Thyroid gland (tissue), 4 donors: ENCODE measurements at regions not wholly inside any gene's neighbourhood (a gene's known extent, or its start where the extent isn't known, plus 50 kb on each side); places are given as distances from the start of the nearest gene placed in this dataset.

ENCODE experiments used
- DNase-seq, 2 donors: peaks; one replicate each; pipeline ENCODE4 v3.0.0-alpha.2; 2019
- H3K27ac ChIP-seq, 3 donors: fragments of 200-600 bp; sonication (generic); 1 replicate in 2 of 3; 2 replicates in 1 of 3; pipeline ENCODE4 v1.5.1; 2016 to 2019; ENCODE audit warnings: mild to moderate bottlenecking in 1 of 3, moderate library complexity in 1 of 3
- H3K27me3 ChIP-seq: fragments of 200-600 bp; sonication (generic); one replicate; pipeline ENCODE4 v1.5.1; 2019
- H3K36me3 ChIP-seq, 2 donors: fragments of 200-600 bp; sonication (generic); one replicate each; pipeline ENCODE4 v1.5.1; 2016 to 2019
- H3K4me1 ChIP-seq, 2 donors: fragments of 200-600 bp; sonication (generic); one replicate each; pipeline ENCODE4 v1.5.1; 2017 to 2019
- H3K4me3 ChIP-seq, 3 donors: fragments of 200-600 bp; sonication (generic); replicated peaks in 1 of 3; 1 replicate in 2 of 3; 2 replicates in 1 of 3; pipeline ENCODE4 v1.5.1; 2016; ENCODE audit warnings: mild to moderate bottlenecking in 1 of 3
- H3K9me3 ChIP-seq: fragments of 200-600 bp; sonication (generic); one replicate; pipeline ENCODE4 v1.5.1; 2017
- CTCF ChIP-seq, 6 experiments: fragments of 200-600 bp in 3 of 6; fragments of 450-650 bp in 3 of 6; sonication (generic) in 3 of 6; IDR thresholded peaks; one replicate each; pipeline ENCODE4 v1.5.1; 2016 to 2019; ENCODE audit warnings: antibody characterized with exemption in 6 of 6, mild to moderate bottlenecking in 2 of 6, inconsistent platforms in 1 of 6, moderate library complexity in 1 of 6
- POLR2A ChIP-seq, 2 donors: fragments of 450-650 bp; IDR thresholded peaks; one replicate each; pipeline ENCODE4 v1.6.1; 2017; ENCODE audit warnings: antibody characterized with exemption in 2 of 2, mild to moderate bottlenecking in 2 of 2, moderate library complexity in 1 of 2
- WGBS, 2 donors: methylation state at CpG; one replicate each; pipeline ENCODE4 v1.1.5; 2017; 5-methylcytosine and 5-hydroxymethylcytosine counted together
- intact Hi-C: fragments of 100-400 bp; cut with DNase I; formaldehyde crosslinking; loops from one replicate; pipeline ENCODE4 v1.15.1; 2023

- Histone ChIP-seq H3K9me3 (no peaks in the 10 kb centered on the region), H3K27ac (no peak overlapping the region), H3K36me3 (no peaks in the 10 kb centered on the region), H3K27me3 (no peaks in the 10 kb centered on the region), H3K4me3 (no peak overlapping the region), H3K4me1 (no peaks in the 10 kb centered on the region)
- WGBS, 2 donors = 89 to 92% methylated on average over 1 of the region's 1 CpG
- DNase-seq = no peak
- no peak for TF ChIP-seq CTCF (IDR thresholded peaks at IDR 0.05)
- TF ChIP-seq POLR2A (IDR thresholded peaks at IDR 0.05) = no peak
- intact Hi-C loops = no loop called here
These were observed 148.8 kb upstream of the EDNRA start for GRCh38 chr4:147332091-147332490.

GRCh38 chr4:147334478-147334877 lies 146.4 kb upstream of the EDNRA start:
- H3K36me3 ChIP-seq = no peaks in the 10 kb centered on the region
- no peak for DNase-seq
- no peak for TF ChIP-seq POLR2A (IDR thresholded peaks at IDR 0.05)
- no peak for TF ChIP-seq CTCF (IDR thresholded peaks at IDR 0.05)
- no peak overlapping the region for H3K27ac ChIP-seq
- intact Hi-C loops = no loop called here
- WGBS, 2 donors = 60 to 69% methylated on average over 1 of the region's 1 CpG
- H3K4me3 ChIP-seq = no peak overlapping the region
- H3K4me1 ChIP-seq = no peaks in the 10 kb centered on the region
- no peaks in the 10 kb centered on the region for H3K9me3 ChIP-seq
- H3K27me3 ChIP-seq = no peaks in the 10 kb centered on the region

- Histone ChIP-seq H3K9me3 (no peaks in the 10 kb centered on the region), H3K27me3 (no peaks in the 10 kb centered on the region), H3K27ac (no peak overlapping the region), H3K4me1 (peaks cover 3 to 4% of the 10 kb centered on the region in 2 donors), H3K4me3 (no peak overlapping the region), H3K36me3 (no peaks in the 10 kb centered on the region)
- DNase-seq = no peak
- intact Hi-C loops = no loop called here
- WGBS, 2 donors = 97 to 100% methylated on average over 1 of the region's 1 CpG
- no peak for TF ChIP-seq POLR2A (IDR thresholded peaks at IDR 0.05)
- no peak for TF ChIP-seq CTCF (IDR thresholded peaks at IDR 0.05)
These were observed 145.7 kb upstream of the EDNRA start for GRCh38 chr4:147335183-147335582.

- intact Hi-C loops = no loop called here
- TF ChIP-seq POLR2A (IDR thresholded peaks at IDR 0.05) (no peak), CTCF (IDR thresholded peaks at IDR 0.05) (no peak)
- H3K27ac ChIP-seq = no peak overlapping the region
- H3K4me3 ChIP-seq = no peak overlapping the region
- no peak for DNase-seq
- H3K9me3 ChIP-seq = no peaks in the 10 kb centered on the region
- H3K36me3 ChIP-seq = no peaks in the 10 kb centered on the region
- 74 to 75% methylated on average over 2 of the region's 2 CpGs for WGBS, 2 donors
- peaks cover 7 to 9% of the 10 kb centered on the region in 2 donors for H3K4me1 ChIP-seq
- H3K27me3 ChIP-seq = no peaks in the 10 kb centered on the region
These were observed 144.6 kb upstream of the EDNRA start for GRCh38 chr4:147336252-147336651.

- Histone ChIP-seq H3K27ac (no peak overlapping the region), H3K4me1 (peaks cover 7 to 9% of the 10 kb centered on the region in 2 donors), H3K27me3 (no peaks in the 10 kb centered on the region), H3K9me3 (no peaks in the 10 kb centered on the region), H3K4me3 (no peak overlapping the region), H3K36me3 (no peaks in the 10 kb centered on the region)
- TF ChIP-seq POLR2A (IDR thresholded peaks at IDR 0.05) (no peak), CTCF (IDR thresholded peaks at IDR 0.05) (no peak)
- 89 to 92% methylated on average over 4 of the region's 4 CpGs for WGBS, 2 donors
- intact Hi-C loops = no loop called here
- DNase-seq = no peak
These were observed 141.8 kb upstream of the EDNRA start for GRCh38 chr4:147339100-147339499.
